ENCODE measurements at regions not wholly inside any gene's neighbourhood (a gene's known extent, or its start where the extent isn't known, plus 50 kb on each side); places are given as distances from the start of the nearest gene placed in this dataset.

DNA sequence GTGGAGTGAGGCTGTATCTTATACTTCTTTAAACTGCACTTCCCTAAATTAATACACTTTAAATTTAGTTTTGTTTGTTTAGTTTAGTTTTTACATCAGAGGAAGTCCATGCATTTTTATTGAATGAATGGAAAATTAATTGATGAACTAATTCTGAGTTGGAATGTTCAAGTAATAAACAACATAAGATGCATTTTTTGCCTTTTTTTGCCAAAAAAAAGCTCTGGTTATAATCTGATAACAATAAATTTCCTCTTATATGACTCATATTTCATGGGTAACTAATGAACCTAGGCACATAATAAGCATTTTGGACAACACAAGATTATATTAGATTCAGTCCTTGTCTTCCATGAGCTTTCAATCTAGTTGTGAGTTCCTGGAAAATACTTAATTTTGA is 323.1 kb downstream of the CENPW start:
- no peak overlapping the region for H3K9ac ChIP-seq (ENCODE audit: low read length)
- no peak overlapping the region for H3K4me2 ChIP-seq (ENCODE audit: low read depth, low read length, poor library complexity, severe bottlenecking)

DNA sequence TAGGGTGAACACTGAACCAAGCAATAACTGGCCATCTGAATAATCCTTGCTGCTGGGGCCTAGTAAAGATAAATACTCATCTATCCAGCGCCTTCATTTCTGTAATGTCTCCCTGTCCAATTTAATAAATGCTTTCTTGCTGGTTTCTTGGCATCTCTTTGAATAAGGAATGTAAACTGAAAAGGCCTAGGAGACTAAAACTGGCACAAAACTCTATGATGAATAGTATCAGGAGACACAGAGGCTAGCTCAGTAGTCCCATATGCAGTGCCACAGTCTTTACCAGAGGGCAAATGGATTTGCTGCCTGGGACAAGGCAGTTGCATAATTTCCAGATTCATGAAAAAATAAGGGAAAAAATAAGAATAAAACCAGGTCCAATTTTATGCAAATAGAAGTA is 324.4 kb downstream of the CENPW start:
- no peaks in the 10 kb centered on the region for H3K9me2 ChIP-seq (replicated peaks; ENCODE audit: insufficient read depth, low read length)
- no peak overlapping the region for H3K9ac ChIP-seq (ENCODE audit: low read length)
- no peaks in the 10 kb centered on the region for H3K36me3 ChIP-seq (ENCODE audit: low read length)
- H3K4me3 ChIP-seq (ENCODE audit: insufficient read depth, low read length, poor library complexity, severe bottlenecking): no peak overlapping the region
- H3K79me2 ChIP-seq (ENCODE audit: insufficient read depth, low read length): no peaks in the 10 kb centered on the region
- no peak overlapping the region for H3K27ac ChIP-seq (ENCODE audit: low read depth, low read length)
- H3K4me2 ChIP-seq (ENCODE audit: low read depth, low read length, poor library complexity, severe bottlenecking): no peak overlapping the region
- no peaks in the 10 kb centered on the region for H4K20me1 ChIP-seq (ENCODE audit: low read depth, low read length)
- TF ChIP-seq, protein P1, sequence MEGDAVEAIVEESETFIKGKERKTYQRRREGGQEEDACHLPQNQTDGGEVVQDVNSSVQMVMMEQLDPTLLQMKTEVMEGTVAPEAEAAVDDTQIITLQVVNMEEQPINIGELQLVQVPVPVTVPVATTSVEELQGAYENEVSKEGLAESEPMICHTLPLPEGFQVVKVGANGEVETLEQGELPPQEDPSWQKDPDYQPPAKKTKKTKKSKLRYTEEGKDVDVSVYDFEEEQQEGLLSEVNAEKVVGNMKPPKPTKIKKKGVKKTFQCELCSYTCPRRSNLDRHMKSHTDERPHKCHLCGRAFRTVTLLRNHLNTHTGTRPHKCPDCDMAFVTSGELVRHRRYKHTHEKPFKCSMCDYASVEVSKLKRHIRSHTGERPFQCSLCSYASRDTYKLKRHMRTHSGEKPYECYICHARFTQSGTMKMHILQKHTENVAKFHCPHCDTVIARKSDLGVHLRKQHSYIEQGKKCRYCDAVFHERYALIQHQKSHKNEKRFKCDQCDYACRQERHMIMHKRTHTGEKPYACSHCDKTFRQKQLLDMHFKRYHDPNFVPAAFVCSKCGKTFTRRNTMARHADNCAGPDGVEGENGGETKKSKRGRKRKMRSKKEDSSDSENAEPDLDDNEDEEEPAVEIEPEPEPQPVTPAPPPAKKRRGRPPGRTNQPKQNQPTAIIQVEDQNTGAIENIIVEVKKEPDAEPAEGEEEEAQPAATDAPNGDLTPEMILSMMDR (IDR thresholded peaks at IDR 0.05; ENCODE audit: insufficient read depth, low read length, poor library complexity, severe bottlenecking): no peak
- no peak for TF ChIP-seq EZH2phosphoT487 (conservative IDR thresholded peaks at IDR 0.05; ENCODE audit: low read length)
- H3K9me3 ChIP-seq (ENCODE audit: insufficient read depth, low read length): no peaks in the 10 kb centered on the region; the same call in 1 of the 2 replicates
- no peaks in the 10 kb centered on the region for H3F3A ChIP-seq (ENCODE audit: insufficient read depth)
- H2AFZ ChIP-seq (ENCODE audit: low read depth, low read length, severe bottlenecking): no peak overlapping the region
- no peaks in the 10 kb centered on the region for H3K27me3 ChIP-seq (ENCODE audit: low read length)

More for the DNA sequence above, 323.1 kb downstream of the CENPW start:
- no peak for TF ChIP-seq EZH2phosphoT487 (conservative IDR thresholded peaks at IDR 0.05; ENCODE audit: low read length)
- TF ChIP-seq, protein P1 (IDR thresholded peaks at IDR 0.05; ENCODE audit: insufficient read depth, low read length, poor library complexity, severe bottlenecking): no peak
- Histone ChIP-seq H3K4me3 (ENCODE audit: insufficient read depth, low read length, poor library complexity, severe bottlenecking) (no peak overlapping the region), H2AFZ (ENCODE audit: low read depth, low read length, severe bottlenecking) (no peak overlapping the region), H3K9me2 (replicated peaks; ENCODE audit: insufficient read depth, low read length) (no peaks in the 10 kb centered on the region), H4K20me1 (ENCODE audit: low read depth, low read length) (no peaks in the 10 kb centered on the region), H3K27ac (ENCODE audit: low read depth, low read length) (no peak overlapping the region), H3K79me2 (ENCODE audit: insufficient read depth, low read length) (no peaks in the 10 kb centered on the region), H3F3A (ENCODE audit: insufficient read depth) (no peaks in the 10 kb centered on the region), H3K9me3 (ENCODE audit: insufficient read depth, low read length) (no peaks in the 10 kb centered on the region), H3K27me3 (ENCODE audit: low read length) (no peaks in the 10 kb centered on the region), H3K36me3 (ENCODE audit: low read length) (no peaks in the 10 kb centered on the region)

- H3F3A ChIP-seq (ENCODE audit: insufficient read depth): no peaks in the 10 kb centered on the region
- H3K36me3 ChIP-seq (ENCODE audit: low read length): no peaks in the 10 kb centered on the region
- H3K27me3 ChIP-seq (ENCODE audit: low read length): no peaks in the 10 kb centered on the region
- no peaks in the 10 kb centered on the region; the same call in 1 of the 2 replicates for H3K9me3 ChIP-seq (ENCODE audit: insufficient read depth, low read length)
- TF ChIP-seq, protein P1 (IDR thresholded peaks at IDR 0.05; ENCODE audit: insufficient read depth, low read length, poor library complexity, severe bottlenecking): no peak
- TF ChIP-seq EZH2phosphoT487 (conservative IDR thresholded peaks at IDR 0.05; ENCODE audit: low read length): no peak
- H3K4me2 ChIP-seq (ENCODE audit: low read depth, low read length, poor library complexity, severe bottlenecking): no peak overlapping the region
- no peaks in the 10 kb centered on the region for H3K79me2 ChIP-seq (ENCODE audit: insufficient read depth, low read length)
- no peak overlapping the region for H3K27ac ChIP-seq (ENCODE audit: low read depth, low read length)
- no peak overlapping the region for H3K9ac ChIP-seq (ENCODE audit: low read length)
- H2AFZ ChIP-seq (ENCODE audit: low read depth, low read length, severe bottlenecking): no peak overlapping the region
- no peak overlapping the region for H3K4me3 ChIP-seq (ENCODE audit: insufficient read depth, low read length, poor library complexity, severe bottlenecking)
- H3K9me2 ChIP-seq (replicated peaks; ENCODE audit: insufficient read depth, low read length): no peaks in the 10 kb centered on the region
- H4K20me1 ChIP-seq (ENCODE audit: low read depth, low read length): no peaks in the 10 kb centered on the region
These were observed 325.6 kb downstream of the CENPW start for GRCh38 chr6:126665551-126665950.
